Neural cell (in vitro differentiated cells): ENCODE measurements at regions not wholly inside any gene's neighbourhood (a gene's known extent, or its start where the extent isn't known, plus 50 kb on each side); places are given as distances from the start of the nearest gene placed in this dataset.

Experiments
- CTCF ChIP-seq: fragments of 450-650 bp; IDR thresholded peaks from 2 replicates; pipeline ENCODE4 v1.5.1; 2014; ENCODE audit warnings: antibody characterized with exemption, mild to moderate bottlenecking, moderate library complexity; ENCODE audit not compliant: poor library complexity, severe bottlenecking
- EZH2 ChIP-seq: fragments of 200-600, 300-800 bp; shearing (Covaris generic), sonication (generic); IDR thresholded peaks from 2 replicates; pipeline ENCODE4 v1.6.1; 2014; ENCODE audit warnings: antibody characterized with exemption, low read length, borderline replicate concordance, mild to moderate bottlenecking; ENCODE audit not compliant: insufficient read depth, poor library complexity, severe bottlenecking
- RAD21 ChIP-seq: fragments of 450-650 bp; conservative IDR thresholded peaks from 2 replicates; pipeline ENCODE4 v1.6.1; 2014; ENCODE audit warnings: antibody characterized with exemption, mild to moderate bottlenecking, moderate library complexity
- REST ChIP-seq: IDR thresholded peaks from 2 replicates; pipeline ENCODE4 v1.6.1; 2012; ENCODE audit warnings: borderline replicate concordance
- TAF1 ChIP-seq: IDR thresholded peaks from 2 replicates; pipeline ENCODE4 v1.6.1; 2012; ENCODE audit warnings: low read depth

GRCh38 chr4:176443117-176443516 is 123.4 kb downstream of the SPCS3 start:
- TF ChIP-seq TAF1 (no peak), REST (no peak), CTCF (no peak), EZH2 (no peak), RAD21 (no peak)
